ENCODE measurements at regions not wholly inside any gene's neighbourhood (a gene's known extent, or its start where the extent isn't known, plus 50 kb on each side); places are given as distances from the start of the nearest gene placed in this dataset.

GRCh38 chr15:47184003-47184907, 533.0 kb upstream of the SEMA6D start:
- peak overlapping the region; percentile 46 to 70 for H3K4me3 ChIP-seq (ENCODE audit: insufficient read depth in 1 of 2, low read depth in 1 of 2, low read length in 2 of 2)
- no peak overlapping the region for H3K9ac ChIP-seq (ENCODE audit: low read length)
- WGBS, result under 1% methylated on average over 81 of the region's 84 CpGs
- peak overlapping the region in 1 of 2 experiments; percentile 38 for H3K18ac ChIP-seq (ENCODE audit: low read depth in 1 of 2, low read length in 2 of 2)
- H3K4me2 ChIP-seq (ENCODE audit: low read length, poor library complexity, severe bottlenecking), result peak overlapping the region; percentile 100
- DNase-seq, result peak; percentile 61
- H3K14ac ChIP-seq (ENCODE audit: low read length in 2 of 2), result peak overlapping the region in 1 of 2 experiments; percentile 81
- H2BK12ac ChIP-seq (ENCODE audit: low read length in 2 of 2), result peak overlapping the region in 1 of 2 experiments; percentile 42
- no peaks in the 10 kb centered on the region for H3K9me3 ChIP-seq (ENCODE audit: control insufficient read depth, low read length)
- H3K27ac ChIP-seq (ENCODE audit: low read length, poor library complexity, severe bottlenecking), result no peak overlapping the region
- peaks cover 13% of the 10 kb centered on the region for H3K4me1 ChIP-seq (ENCODE audit: control insufficient read depth, insufficient read depth, low read depth, low read length)
- peaks cover 43 to 49% of the 10 kb centered on the region in 2 experiments for H3K27me3 ChIP-seq (ENCODE audit: control insufficient read depth in 1 of 2, insufficient read depth in 1 of 2, low read length in 2 of 2)
- H3K36me3 ChIP-seq (ENCODE audit: control insufficient read depth in 1 of 2, insufficient read depth in 2 of 2, low read depth in 1 of 2, low read length in 2 of 2), result peaks cover 0 to 4% of the 10 kb centered on the region in 2 experiments
- no peak overlapping the region for H2BK5ac ChIP-seq (ENCODE audit: low read depth, low read length, poor library complexity, severe bottlenecking)
- peak overlapping the region in 1 of 2 experiments; percentile 89 for H3K23ac ChIP-seq (ENCODE audit: low read length in 2 of 2)
- no peak overlapping the region for H4K91ac ChIP-seq (ENCODE audit: low read length)
- no peaks in the 10 kb centered on the region for H3K79me1 ChIP-seq (replicated peaks; ENCODE audit: low read length, poor library complexity, severe bottlenecking)
- H4K8ac ChIP-seq (ENCODE audit: low read length), result peak overlapping the region; percentile 41
- no peak overlapping the region for H2BK15ac ChIP-seq (ENCODE audit: low read depth, poor library complexity, severe bottlenecking)
- no peak overlapping the region for H3K4ac ChIP-seq (ENCODE audit: low read depth in 1 of 2, low read length in 2 of 2)
- no peak overlapping the region for H2AK5ac ChIP-seq (ENCODE audit: low read length, severe bottlenecking)
- peak overlapping the region; percentile 56 for H2AFZ ChIP-seq (ENCODE audit: low read depth, low read length)
- no peak overlapping the region for H2BK120ac ChIP-seq (ENCODE audit: low read depth, low read length)

GRCh38 chr15:47184908-47185801, 532.1 kb upstream of the SEMA6D start:
- Histone ChIP-seq H4K91ac (ENCODE audit: low read length) (no peak overlapping the region), H3K4me2 (ENCODE audit: low read length, poor library complexity, severe bottlenecking) (peak overlapping the region; percentile 100), H3K9ac (ENCODE audit: low read length) (no peak overlapping the region), H2AFZ (ENCODE audit: low read depth, low read length) (no peak overlapping the region), H2BK12ac (ENCODE audit: low read length in 2 of 2) (no peak overlapping the region), H2BK15ac (ENCODE audit: low read depth, poor library complexity, severe bottlenecking) (no peak overlapping the region), H2BK5ac (ENCODE audit: low read depth, low read length, poor library complexity, severe bottlenecking) (no peak overlapping the region), H3K14ac (ENCODE audit: low read length in 2 of 2) (no peak overlapping the region), H3K18ac (ENCODE audit: low read depth in 1 of 2, low read length in 2 of 2) (no peak overlapping the region), H3K4me3 (ENCODE audit: insufficient read depth in 1 of 2, low read depth in 1 of 2, low read length in 2 of 2) (peak overlapping the region; percentile 46 to 70), H2AK5ac (ENCODE audit: low read length, severe bottlenecking) (no peak overlapping the region), H2BK120ac (ENCODE audit: low read depth, low read length) (no peak overlapping the region), H3K27ac (ENCODE audit: low read length, poor library complexity, severe bottlenecking) (no peak overlapping the region), H3K27me3 (ENCODE audit: control insufficient read depth in 1 of 2, insufficient read depth in 1 of 2, low read length in 2 of 2) (peaks cover 43 to 53% of the 10 kb centered on the region in 2 experiments), H3K4me1 (ENCODE audit: control insufficient read depth, insufficient read depth, low read depth, low read length) (peaks cover 13% of the 10 kb centered on the region), H4K8ac (ENCODE audit: low read length) (no peak overlapping the region), H3K9me3 (ENCODE audit: control insufficient read depth, low read length) (no peaks in the 10 kb centered on the region), H3K79me1 (replicated peaks; ENCODE audit: low read length, poor library complexity, severe bottlenecking) (no peaks in the 10 kb centered on the region), H3K36me3 (ENCODE audit: control insufficient read depth in 1 of 2, insufficient read depth in 2 of 2, low read depth in 1 of 2, low read length in 2 of 2) (peaks cover 0 to 4% of the 10 kb centered on the region in 2 experiments), H3K4ac (ENCODE audit: low read depth in 1 of 2, low read length in 2 of 2) (no peak overlapping the region), H3K23ac (ENCODE audit: low read length in 2 of 2) (peak overlapping the region in 1 of 2 experiments; percentile 9)
- 6% methylated on average over 30 of the region's 36 CpGs for WGBS
- peak; percentile 27 for DNase-seq

GRCh38 chr15:47186075-47186474, 531.2 kb upstream of the SEMA6D start:
- WGBS, result 84% methylated on average over 1 of the region's 3 CpGs

More at GRCh38 chr15:47186075-47186474, 531.2 kb upstream of the SEMA6D start:
- Histone ChIP-seq H3K79me1 (replicated peaks; ENCODE audit: low read length, poor library complexity, severe bottlenecking) (no peaks in the 10 kb centered on the region), H3K14ac (ENCODE audit: low read length in 2 of 2) (no peak overlapping the region), H3K18ac (ENCODE audit: low read depth in 1 of 2, low read length in 2 of 2) (no peak overlapping the region), H3K36me3 (ENCODE audit: control insufficient read depth in 1 of 2, insufficient read depth in 2 of 2, low read depth in 1 of 2, low read length in 2 of 2) (peaks cover 0 to 4% of the 10 kb centered on the region in 2 experiments), H3K23ac (ENCODE audit: low read length in 2 of 2) (no peak overlapping the region), H3K27me3 (ENCODE audit: control insufficient read depth in 1 of 2, insufficient read depth in 1 of 2, low read length in 2 of 2) (peaks cover 43 to 53% of the 10 kb centered on the region in 2 experiments), H3K4ac (ENCODE audit: low read depth in 1 of 2, low read length in 2 of 2) (no peak overlapping the region), H2BK12ac (ENCODE audit: low read length in 2 of 2) (no peak overlapping the region), H4K91ac (ENCODE audit: low read length) (no peak overlapping the region), H3K9me3 (ENCODE audit: control insufficient read depth, low read length) (no peaks in the 10 kb centered on the region), H3K4me2 (ENCODE audit: low read length, poor library complexity, severe bottlenecking) (no peak overlapping the region), H3K4me3 (ENCODE audit: insufficient read depth in 1 of 2, low read depth in 1 of 2, low read length in 2 of 2) (no peak overlapping the region), H3K27ac (ENCODE audit: low read length, poor library complexity, severe bottlenecking) (no peak overlapping the region), H2BK5ac (ENCODE audit: low read depth, low read length, poor library complexity, severe bottlenecking) (no peak overlapping the region), H2AK5ac (ENCODE audit: low read length, severe bottlenecking) (no peak overlapping the region), H2BK15ac (ENCODE audit: low read depth, poor library complexity, severe bottlenecking) (no peak overlapping the region), H3K4me1 (ENCODE audit: control insufficient read depth, insufficient read depth, low read depth, low read length) (peaks cover 13% of the 10 kb centered on the region), H2BK120ac (ENCODE audit: low read depth, low read length) (no peak overlapping the region), H4K8ac (ENCODE audit: low read length) (no peak overlapping the region), H3K9ac (ENCODE audit: low read length) (no peak overlapping the region), H2AFZ (ENCODE audit: low read depth, low read length) (no peak overlapping the region)
- DNase-seq, result no peak
